NCI-H748 treated with DMSO at 0.1 percent for 48 hours (cell line): ENCODE measurements at regions not wholly inside any gene's neighbourhood (a gene's known extent, or its start where the extent isn't known, plus 50 kb on each side); places are given as distances from the start of the nearest gene placed in this dataset.

Experiments used
- DNase-seq: peaks from one replicate; lab custom pipeline; 2025; lab: John Stamatoyannopoulos, UW

- DNase-seq: no peak
These were observed 93.7 kb upstream of the CARD18 start for GRCh38 chr11:105233285-105233684.

- no peak for DNase-seq
These were observed 92.5 kb upstream of the CARD18 start for GRCh38 chr11:105232021-105232420.

DNA sequence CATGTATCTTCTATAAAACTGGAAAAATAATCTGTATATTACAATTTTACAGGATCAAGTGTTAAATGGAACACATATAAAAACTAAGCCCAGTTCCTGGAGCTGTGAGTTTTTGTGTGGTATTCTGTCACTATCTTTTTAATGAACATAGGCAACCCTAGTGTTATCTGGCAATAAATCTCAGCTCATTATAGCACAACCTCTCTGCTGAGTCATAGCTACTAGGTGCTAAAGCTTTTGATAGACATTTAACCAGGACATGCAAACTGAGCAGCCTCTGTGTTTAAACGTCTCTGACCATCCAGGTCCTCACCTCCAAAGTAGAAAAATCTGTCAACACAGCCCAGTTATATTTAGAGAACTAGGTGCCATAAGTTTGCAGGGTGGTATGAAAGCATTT, 91.0 kb upstream of the CARD18 start:
- DNase-seq: no peak

DNA sequence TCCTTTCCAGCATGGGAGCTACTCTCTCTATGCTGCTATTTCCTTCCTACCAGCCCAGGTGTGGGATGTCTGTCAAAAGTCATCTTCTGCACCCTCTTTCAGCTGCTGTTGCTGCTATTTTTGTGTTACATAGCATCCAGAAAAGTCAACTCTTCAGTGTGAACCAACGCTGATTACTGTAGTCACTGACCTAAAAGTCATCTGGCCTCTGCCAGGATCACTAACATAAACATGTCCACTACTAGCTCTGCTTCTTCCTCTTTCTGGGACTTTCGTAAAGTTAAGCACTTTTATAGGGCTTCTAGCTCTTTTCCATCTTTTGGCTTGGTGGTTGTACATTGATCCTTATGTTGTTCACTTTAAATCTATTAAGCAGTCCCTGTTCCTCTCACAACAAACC, 90.2 kb upstream of the CARD18 start:
- DNase-seq: no peak

DNA sequence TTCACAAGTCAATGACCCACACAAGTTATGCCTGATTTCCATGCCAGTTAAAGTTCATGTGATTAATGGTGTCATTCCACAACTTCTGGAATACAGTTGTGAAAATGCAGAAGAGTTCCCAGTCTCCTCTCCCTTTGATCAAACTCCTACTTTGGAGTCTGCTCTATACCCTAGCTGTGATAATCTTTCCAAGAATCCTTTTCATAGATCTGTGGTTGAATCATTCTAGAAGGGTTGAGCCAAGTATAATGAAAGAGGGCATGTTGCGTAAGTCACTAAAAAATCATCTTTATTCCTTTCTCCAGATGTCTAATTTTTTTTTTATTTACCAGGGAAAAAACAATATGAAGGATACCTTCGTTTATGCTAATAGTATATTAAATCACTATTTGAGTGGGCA, 89.7 kb upstream of the CARD18 start:
- no peak for DNase-seq

- no peak for DNase-seq
These were observed 87.8 kb upstream of the CARD18 start for GRCh38 chr11:105227363-105227762.

DNA sequence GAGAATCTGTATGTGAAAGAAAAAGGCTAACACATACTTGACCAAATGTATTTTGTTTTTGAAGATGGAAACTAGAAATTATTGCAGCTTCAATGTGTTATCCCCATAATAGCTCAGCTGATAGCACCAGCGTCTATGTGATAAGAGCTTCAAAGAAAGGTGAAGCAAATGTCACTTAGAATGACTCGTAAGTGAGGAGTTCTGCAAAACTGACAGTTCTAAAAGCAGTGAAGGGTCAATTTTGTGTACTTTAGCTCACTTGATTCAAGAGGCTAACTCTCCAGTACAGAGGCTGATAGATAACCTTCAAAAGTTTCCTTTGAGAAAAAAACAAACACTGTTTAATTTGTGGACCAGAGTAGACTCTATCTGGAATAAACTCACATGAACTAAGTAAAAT, 87.2 kb upstream of the CARD18 start:
- DNase-seq: no peak

- DNase-seq: no peak
These were observed 86.5 kb upstream of the CARD18 start for GRCh38 chr11:105226091-105226490.

GRCh38 chr11:105224482-105225253, 85.1 kb upstream of the CARD18 start:
- no peak for DNase-seq

- DNase-seq: no peak
These were observed 80.6 kb upstream of the CARD18 start for GRCh38 chr11:105220121-105220520.

DNA sequence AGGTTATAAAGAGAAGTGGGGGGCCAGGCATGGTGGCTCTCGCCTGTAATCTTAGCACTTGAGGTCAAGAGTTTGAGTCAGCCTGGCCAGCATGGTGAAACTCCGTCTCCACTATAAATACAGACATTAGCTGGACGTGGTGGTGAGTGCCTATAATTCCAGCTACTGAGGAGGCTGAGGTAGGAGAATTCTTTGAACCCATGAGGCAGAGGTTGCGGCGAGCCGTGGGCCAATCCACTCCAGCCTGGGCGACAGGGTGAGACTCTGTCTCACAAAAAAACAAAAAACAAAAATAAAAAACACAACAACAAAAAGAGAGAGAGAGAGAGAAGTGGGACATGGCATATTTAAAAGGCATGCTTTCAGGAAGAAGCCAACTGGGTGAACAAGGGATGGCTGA, 80.1 kb upstream of the CARD18 start:
- DNase-seq: no peak

GRCh38 chr11:105219269-105219668, 79.7 kb upstream of the CARD18 start:
- DNase-seq: no peak

DNA sequence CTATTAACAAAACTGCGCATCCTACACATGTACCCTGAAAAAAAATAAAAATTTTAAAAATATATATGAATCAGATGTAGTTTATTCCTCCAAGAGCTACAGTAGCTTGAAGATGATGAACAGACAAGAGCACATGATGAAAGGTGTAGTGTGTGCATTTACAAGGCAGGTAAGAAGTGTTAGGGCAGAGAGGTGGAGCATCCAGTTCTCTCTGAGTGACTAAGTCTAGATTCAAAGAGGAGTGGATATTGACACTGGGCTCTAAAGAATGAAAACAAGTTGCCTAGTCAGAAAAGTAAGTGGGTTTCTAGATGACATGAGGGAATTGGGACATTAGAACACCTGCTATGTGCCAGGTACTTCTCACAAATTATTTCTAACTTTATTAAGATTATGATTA, 76.0 kb upstream of the CARD18 start:
- no peak for DNase-seq

DNA sequence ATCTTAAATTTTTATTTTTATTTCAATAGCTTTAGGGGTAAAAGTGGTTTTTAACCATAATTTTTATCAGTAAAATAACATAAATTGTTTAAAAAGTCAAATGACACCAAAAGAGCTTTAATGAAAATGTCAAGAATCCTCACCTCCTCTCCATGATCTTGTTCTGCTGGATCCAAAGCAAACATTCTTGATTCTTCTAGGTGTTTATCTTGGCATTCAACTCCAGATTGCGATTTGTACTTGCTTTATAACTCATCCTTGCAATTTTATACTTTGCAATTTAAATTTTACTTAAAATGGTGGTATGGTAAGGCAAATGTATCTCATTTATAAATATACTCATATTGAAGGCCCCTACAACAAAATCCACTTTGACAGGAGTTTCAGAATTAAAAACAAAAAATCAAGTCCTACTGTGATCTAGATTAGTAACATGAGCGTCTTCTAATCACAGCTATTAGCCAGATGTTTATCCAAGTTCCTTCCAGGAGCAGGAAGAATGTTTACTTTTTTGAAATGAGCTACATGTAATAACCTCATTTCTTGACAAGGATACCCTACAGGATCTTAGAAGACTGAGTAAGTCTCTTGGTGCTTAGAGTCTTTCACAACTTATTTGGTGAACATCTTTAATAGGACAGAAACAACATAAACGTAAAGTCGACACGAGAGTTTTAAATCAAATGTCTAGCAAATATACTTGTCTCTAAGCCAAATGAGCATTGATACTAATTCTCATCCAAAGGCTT, 72.4 kb upstream of the CARD18 start:
- DNase-seq: no peak

- DNase-seq: no peak
These were observed 68.5 kb upstream of the CARD18 start for GRCh38 chr11:105208019-105208418.

DNA sequence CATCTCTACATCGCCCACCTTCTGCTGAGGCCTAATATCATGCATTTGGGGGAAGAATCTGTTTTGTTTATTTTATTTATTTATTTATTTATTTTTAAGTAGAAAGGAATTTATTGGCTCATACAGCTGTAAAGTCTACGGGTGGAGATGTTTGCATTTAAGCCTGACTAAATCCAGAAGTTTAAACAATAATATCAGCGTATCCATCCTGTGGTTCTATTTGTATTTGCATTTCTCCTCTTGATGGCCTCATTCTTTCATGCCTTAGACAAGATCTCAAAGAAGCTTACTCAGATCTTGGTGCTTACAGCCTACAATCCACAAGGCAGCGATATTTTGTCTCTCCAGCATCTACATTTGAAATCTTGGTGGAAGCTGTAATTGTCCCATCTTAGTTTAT, 67.1 kb upstream of the CARD18 start:
- DNase-seq: no peak

- no peak for DNase-seq
These were observed 65.1 kb upstream of the CARD18 start for GRCh38 chr11:105204636-105205035.

- no peak for DNase-seq
These were observed 64.1 kb upstream of the CARD18 start for GRCh38 chr11:105203569-105204240.

GRCh38 chr11:105202844-105203548, 63.4 kb upstream of the CARD18 start:
- DNase-seq: no peak

- no peak for DNase-seq
These were observed 62.9 kb upstream of the CARD18 start for GRCh38 chr11:105202422-105202821.

DNA sequence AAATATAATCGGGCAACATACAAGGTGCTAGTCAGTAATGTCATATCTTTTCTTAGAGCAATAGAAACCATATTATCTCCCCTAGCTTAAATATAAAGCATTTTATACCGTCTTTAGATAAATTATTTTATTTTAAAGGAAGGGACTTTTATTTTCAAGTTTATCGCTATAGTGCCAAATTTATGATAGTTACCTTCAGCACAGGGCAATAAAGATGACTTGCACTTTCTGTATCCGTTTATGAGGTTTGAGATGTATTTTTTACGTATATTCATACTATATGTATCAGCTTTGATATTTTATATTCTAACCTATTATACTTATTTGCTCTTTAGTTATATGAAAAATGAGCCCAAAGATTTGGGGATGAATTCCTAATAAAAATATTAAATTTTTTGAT, 61.6 kb upstream of the CARD18 start:
- no peak for DNase-seq

- DNase-seq: no peak
These were observed 57.7 kb upstream of the CARD18 start for GRCh38 chr11:105197071-105197815.
